H7 (cell line): ENCODE measurements at regions not wholly inside any gene's neighbourhood (a gene's known extent, or its start where the extent isn't known, plus 50 kb on each side); places are given as distances from the start of the nearest gene placed in this dataset.

Source experiments
- DNase-seq: peaks from one replicate; pipeline ENCODE4 v3.0.0; 2012
- H3K27me3 ChIP-seq: 2 replicates; pipeline ENCODE4 v1.6.0; 2011; ENCODE audit warnings: mild to moderate bottlenecking, low read length; ENCODE audit not compliant: control insufficient read depth, insufficient read depth
- H3K36me3 ChIP-seq: replicated peaks from 2 replicates; pipeline ENCODE4 v1.5.1; 2011; ENCODE audit warnings: low read length; ENCODE audit not compliant: control insufficient read depth, insufficient read depth
- H3K4me3 ChIP-seq: 2 replicates; pipeline ENCODE4 v1.5.1; 2011; ENCODE audit warnings: low read depth, mild to moderate bottlenecking, control low read depth, low read length, moderate library complexity; ENCODE audit not compliant: insufficient read depth

GRCh38 chr5:147051193-147051592 lies 172.6 kb upstream of the PPP2R2B start:
- H3K36me3 ChIP-seq: no peaks in the 10 kb centered on the region
- no peak overlapping the region for H3K4me3 ChIP-seq
- DNase-seq: no peak
- no peaks in the 10 kb centered on the region for H3K27me3 ChIP-seq

- H3K36me3 ChIP-seq: no peaks in the 10 kb centered on the region
- no peak for DNase-seq
- H3K27me3 ChIP-seq: no peaks in the 10 kb centered on the region
- H3K4me3 ChIP-seq: no peak overlapping the region
These were observed 174.0 kb upstream of the PPP2R2B start for GRCh38 chr5:147052519-147052918.

DNA sequence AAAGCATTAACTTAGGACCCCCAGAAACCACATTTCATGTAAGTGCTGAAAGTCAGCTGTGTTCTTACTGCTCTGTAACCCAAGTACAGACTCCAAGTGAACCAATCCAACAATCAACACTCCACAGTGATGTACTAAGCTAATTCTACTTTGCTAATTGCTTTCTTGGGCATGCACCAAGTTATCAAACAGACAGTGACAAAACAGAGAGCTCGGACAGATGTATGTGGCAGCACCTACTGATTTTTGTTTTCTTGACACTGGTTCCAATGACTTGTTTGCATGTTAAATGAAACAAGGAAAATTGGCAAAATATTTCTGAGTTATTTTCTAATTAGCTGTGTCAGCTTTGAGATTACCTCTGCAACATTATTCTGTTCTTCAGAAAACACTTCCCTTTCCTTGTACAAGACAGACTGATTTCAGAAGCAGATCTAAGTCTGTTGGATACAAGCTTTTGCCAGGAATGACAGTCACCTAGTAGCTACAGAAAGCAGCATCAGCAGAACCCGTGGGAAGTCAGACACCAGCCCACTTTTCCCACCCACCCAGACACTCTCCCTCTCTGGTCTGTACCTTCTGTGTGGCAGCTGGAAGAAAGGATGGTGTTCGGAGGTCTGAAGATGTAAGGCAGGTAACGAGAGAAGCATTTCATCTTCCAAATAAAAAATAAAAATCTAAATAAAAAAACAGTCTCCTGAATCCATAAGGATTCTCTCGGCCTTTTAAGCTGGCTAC lies 176.7 kb upstream of the PPP2R2B start:
- no peak overlapping the region for H3K4me3 ChIP-seq
- no peaks in the 10 kb centered on the region for H3K27me3 ChIP-seq
- no peaks in the 10 kb centered on the region for H3K36me3 ChIP-seq
- DNase-seq: no peak

DNA sequence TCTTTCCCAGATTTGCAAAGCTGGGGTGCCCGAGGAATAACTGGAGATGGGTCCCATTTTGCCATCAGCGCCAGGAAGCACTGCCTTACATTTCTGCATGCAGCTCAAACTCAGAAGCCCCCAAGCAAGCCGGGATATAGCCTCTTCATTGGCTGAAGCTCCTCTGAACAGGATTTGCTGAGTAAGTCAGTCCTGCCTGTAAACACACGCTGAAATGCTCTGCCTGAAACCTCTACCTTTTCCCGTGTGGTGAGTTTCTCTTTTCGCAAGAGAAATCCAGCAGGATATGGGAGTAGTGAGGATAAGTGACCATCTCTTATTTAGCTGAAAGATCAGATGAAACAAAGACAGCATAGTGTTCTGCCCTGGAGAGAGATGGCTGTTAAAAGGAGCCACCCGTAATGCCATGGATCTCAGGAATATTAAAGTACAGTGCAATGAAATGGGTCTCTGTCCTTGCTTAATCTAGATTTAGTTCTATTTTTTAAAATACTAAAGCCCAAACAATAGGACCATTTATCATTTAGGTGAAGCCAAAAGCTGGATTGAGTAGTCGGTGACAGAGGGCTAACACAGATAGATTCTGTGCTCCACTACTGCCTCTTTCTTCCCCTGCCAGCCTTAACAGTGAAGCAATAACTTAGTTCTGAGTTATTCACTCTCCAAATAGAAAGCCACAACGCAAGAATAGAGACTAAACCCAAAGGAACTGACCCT lies 177.5 kb upstream of the PPP2R2B start:
- Histone ChIP-seq H3K36me3 (no peaks in the 10 kb centered on the region), H3K27me3 (no peaks in the 10 kb centered on the region), H3K4me3 (no peak overlapping the region)
- DNase-seq: peak; percentile 6

GRCh38 chr5:147057051-147057450 lies 177.8 kb upstream of the STK32A start:
- Histone ChIP-seq H3K4me3 (no peak overlapping the region), H3K27me3 (no peaks in the 10 kb centered on the region), H3K36me3 (no peaks in the 10 kb centered on the region)
- DNase-seq: no peak

GRCh38 chr5:147061431-147061830 lies 173.4 kb upstream of the STK32A start:
- Histone ChIP-seq H3K4me3 (no peak overlapping the region), H3K36me3 (no peaks in the 10 kb centered on the region), H3K27me3 (no peaks in the 10 kb centered on the region)
- no peak for DNase-seq

- no peak overlapping the region for H3K4me3 ChIP-seq
- H3K36me3 ChIP-seq: no peaks in the 10 kb centered on the region
- no peaks in the 10 kb centered on the region for H3K27me3 ChIP-seq
- DNase-seq: no peak
These were observed 172.4 kb upstream of the STK32A start for GRCh38 chr5:147062427-147062826.

DNA sequence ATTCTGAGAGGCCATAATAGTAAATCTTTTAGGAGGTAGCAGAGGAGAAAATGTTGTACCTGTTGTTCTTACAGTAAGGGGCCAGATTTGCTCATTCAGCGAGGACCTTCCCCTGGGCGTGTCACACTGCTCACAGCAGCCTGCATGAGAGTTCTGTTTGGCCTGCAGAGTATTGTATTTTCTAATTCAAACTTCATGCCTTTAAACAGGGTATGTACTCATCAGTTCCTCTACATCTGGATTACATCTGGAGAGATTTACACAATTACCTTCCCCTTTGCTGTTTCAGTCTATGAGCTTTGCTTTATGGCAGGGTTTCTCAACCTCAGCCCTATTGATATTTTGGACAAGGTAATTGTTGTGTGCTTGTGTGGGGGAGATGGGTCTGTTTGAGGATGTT lies 170.9 kb upstream of the STK32A start:
- no peaks in the 10 kb centered on the region for H3K36me3 ChIP-seq
- H3K4me3 ChIP-seq: no peak overlapping the region

GRCh38 chr5:147065071-147065470 lies 169.8 kb upstream of the STK32A start:
- Histone ChIP-seq H3K4me3 (no peak overlapping the region), H3K27me3 (no peaks in the 10 kb centered on the region), H3K36me3 (no peaks in the 10 kb centered on the region)
- DNase-seq: no peak

More for the DNA sequence above, 170.9 kb upstream of the STK32A start:
- H3K27me3 ChIP-seq: no peaks in the 10 kb centered on the region
- DNase-seq: no peak

- no peak for DNase-seq
- Histone ChIP-seq H3K4me3 (no peak overlapping the region), H3K27me3 (no peaks in the 10 kb centered on the region), H3K36me3 (no peaks in the 10 kb centered on the region)
These were observed 165.8 kb upstream of the STK32A start for GRCh38 chr5:147068998-147069397.

GRCh38 chr5:147072622-147073021 lies 162.2 kb upstream of the STK32A start:
- no peaks in the 10 kb centered on the region for H3K36me3 ChIP-seq
- no peak overlapping the region for H3K4me3 ChIP-seq
- no peak for DNase-seq
- H3K27me3 ChIP-seq: no peaks in the 10 kb centered on the region

GRCh38 chr5:147073098-147073497 lies 161.7 kb upstream of the STK32A start:
- Histone ChIP-seq H3K27me3 (no peaks in the 10 kb centered on the region), H3K4me3 (no peak overlapping the region), H3K36me3 (no peaks in the 10 kb centered on the region)
- DNase-seq: no peak

GRCh38 chr5:147075187-147075586 lies 159.6 kb upstream of the STK32A start:
- no peak for DNase-seq
- Histone ChIP-seq H3K36me3 (no peaks in the 10 kb centered on the region), H3K27me3 (no peaks in the 10 kb centered on the region), H3K4me3 (no peak overlapping the region)

- H3K27me3 ChIP-seq: no peaks in the 10 kb centered on the region
- no peaks in the 10 kb centered on the region for H3K36me3 ChIP-seq
- no peak overlapping the region for H3K4me3 ChIP-seq
- no peak for DNase-seq
These were observed 154.4 kb upstream of the STK32A start for GRCh38 chr5:147080391-147080790.

GRCh38 chr5:147081311-147081764 lies 153.5 kb upstream of the STK32A start:
- H3K27me3 ChIP-seq: no peaks in the 10 kb centered on the region
- H3K4me3 ChIP-seq: no peak overlapping the region
- no peaks in the 10 kb centered on the region for H3K36me3 ChIP-seq
- no peak for DNase-seq
